ENCODE measurements at regions not wholly inside any gene's neighbourhood (a gene's known extent, or its start where the extent isn't known, plus 50 kb on each side); places are given as distances from the start of the nearest gene placed in this dataset.

- peaks cover 0 to 7% of the 10 kb centered on the region in 2 donors for H3K4me1 ChIP-seq
- in situ Hi-C loops (cut with MboI; ENCODE audit: low sequenced_read_pairs in 4 of 4) (loop anchor here in 1 of 4 donors (25.0 kb wide), 1 partner anchor 1513 kb away; no protein-coding TSS in a partner anchor), intact Hi-C loops (cut with DNase I; ENCODE audit: low total_unique reads) (no loop called here)
- TF ChIP-seq POLR2A (IDR thresholded peaks at IDR 0.05), result no peak
- TF ChIP-seq CTCF (IDR thresholded peaks at IDR 0.05 in 4 of 5, conservative IDR thresholded peaks at IDR 0.05 in 1 of 5), result no peak
- H3K9me3 ChIP-seq, result no peaks in the 10 kb centered on the region
- no peaks in the 10 kb centered on the region for H3K36me3 ChIP-seq
- no peak for DNase-seq
- no peak for ATAC-seq
- H3K4me3 ChIP-seq, result no peak overlapping the region
- no peak overlapping the region for H3K27ac ChIP-seq
- no peaks in the 10 kb centered on the region for H3K27me3 ChIP-seq
Observed at GRCh38 chr9:78549711-78550110, 252.8 kb downstream of the PSAT1 start.

- peaks cover 0 to 7% of the 10 kb centered on the region in 2 donors for H3K4me1 ChIP-seq
- no peaks in the 10 kb centered on the region for H3K36me3 ChIP-seq
- H3K27me3 ChIP-seq, result no peaks in the 10 kb centered on the region
- intact Hi-C loops (cut with DNase I; ENCODE audit: low total_unique reads) (no loop called here), in situ Hi-C loops (cut with MboI; ENCODE audit: low sequenced_read_pairs in 4 of 4) (no loop called here)
- H3K27ac ChIP-seq, result no peak overlapping the region
- H3K9me3 ChIP-seq, result no peaks in the 10 kb centered on the region
- DNase-seq, result no peak
- TF ChIP-seq POLR2A (IDR thresholded peaks at IDR 0.05) (no peak), CTCF (IDR thresholded peaks at IDR 0.05 in 4 of 5, conservative IDR thresholded peaks at IDR 0.05 in 1 of 5) (no peak)
- H3K4me3 ChIP-seq, result no peak overlapping the region
- ATAC-seq, result no peak
Observed at GRCh38 chr9:78552802-78553201, 255.9 kb downstream of the PSAT1 start.

GRCh38 chr9:78557540-78557939, 260.6 kb downstream of the PSAT1 start:
- H3K36me3 ChIP-seq, result no peaks in the 10 kb centered on the region
- in situ Hi-C loops (cut with MboI; ENCODE audit: low sequenced_read_pairs in 4 of 4) (no loop called here), intact Hi-C loops (cut with DNase I; ENCODE audit: low total_unique reads) (no loop called here)
- no peak for ATAC-seq
- TF ChIP-seq CTCF (IDR thresholded peaks at IDR 0.05 in 4 of 5, conservative IDR thresholded peaks at IDR 0.05 in 1 of 5) (no peak), POLR2A (IDR thresholded peaks at IDR 0.05) (no peak)
- H3K4me3 ChIP-seq, result no peak overlapping the region
- H3K27me3 ChIP-seq, result no peaks in the 10 kb centered on the region
- no peaks in the 10 kb centered on the region for H3K9me3 ChIP-seq
- no peak for DNase-seq
- no peak overlapping the region for H3K27ac ChIP-seq
- no peaks in the 10 kb centered on the region for H3K4me1 ChIP-seq

- H3K27ac ChIP-seq, result no peak overlapping the region
- TF ChIP-seq POLR2A (IDR thresholded peaks at IDR 0.05) (no peak), CTCF (IDR thresholded peaks at IDR 0.05 in 4 of 5, conservative IDR thresholded peaks at IDR 0.05 in 1 of 5) (no peak)
- H3K27me3 ChIP-seq, result no peaks in the 10 kb centered on the region
- no peaks in the 10 kb centered on the region for H3K36me3 ChIP-seq
- DNase-seq, result no peak
- H3K9me3 ChIP-seq, result no peaks in the 10 kb centered on the region
- no peak overlapping the region for H3K4me3 ChIP-seq
- H3K4me1 ChIP-seq, result no peaks in the 10 kb centered on the region
- intact Hi-C loops (cut with DNase I; ENCODE audit: low total_unique reads) (no loop called here), in situ Hi-C loops (cut with MboI; ENCODE audit: low sequenced_read_pairs in 4 of 4) (no loop called here)
- ATAC-seq, result no peak
Observed at GRCh38 chr9:78559449-78559885, 262.5 kb downstream of the PSAT1 start.

GRCh38 chr9:78562021-78562420, 265.1 kb downstream of the PSAT1 start:
- H3K36me3 ChIP-seq, result no peaks in the 10 kb centered on the region
- intact Hi-C loops (cut with DNase I; ENCODE audit: low total_unique reads) (no loop called here), in situ Hi-C loops (cut with MboI; ENCODE audit: low sequenced_read_pairs in 4 of 4) (no loop called here)
- H3K4me3 ChIP-seq, result no peak overlapping the region
- no peak overlapping the region for H3K27ac ChIP-seq
- no peaks in the 10 kb centered on the region for H3K27me3 ChIP-seq
- DNase-seq, result no peak
- no peaks in the 10 kb centered on the region for H3K9me3 ChIP-seq
- ATAC-seq, result no peak
- no peak for TF ChIP-seq CTCF (IDR thresholded peaks at IDR 0.05 in 4 of 5, conservative IDR thresholded peaks at IDR 0.05 in 1 of 5)
- no peak for TF ChIP-seq POLR2A (IDR thresholded peaks at IDR 0.05)
- no peaks in the 10 kb centered on the region for H3K4me1 ChIP-seq

Measured in gastrocnemius medialis (tissue), 4 donors.